ENCODE measurements at regions not wholly inside any gene's neighbourhood (a gene's known extent, or its start where the extent isn't known, plus 50 kb on each side); places are given as distances from the start of the nearest gene placed in this dataset.

DNA sequence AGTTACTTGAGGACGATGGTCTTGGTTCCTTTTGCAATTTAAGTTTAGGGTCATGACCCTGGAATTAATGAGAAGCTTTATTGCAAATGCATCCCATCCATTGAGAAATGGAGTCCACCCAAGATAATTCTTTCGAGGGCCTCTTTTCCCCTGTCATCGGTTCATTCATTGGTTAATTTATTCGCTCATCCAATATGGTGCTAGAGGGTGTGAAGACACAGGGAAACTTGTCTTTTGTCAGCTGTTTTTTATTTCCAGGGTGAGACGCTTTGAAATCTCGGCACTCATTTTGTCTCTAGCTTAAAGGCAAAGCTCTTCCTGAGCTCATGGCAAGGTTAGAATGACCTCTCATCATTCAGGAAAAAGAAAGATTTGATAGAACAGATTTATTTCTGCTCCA is 464.2 kb upstream of the EEF2KMT start:
- TF ChIP-seq POLR2A (IDR thresholded peaks at IDR 0.05) (no peak), POLR2AphosphoS5 (IDR thresholded peaks at IDR 0.05) (no peak)
- TF ChIP-seq, protein P1, sequence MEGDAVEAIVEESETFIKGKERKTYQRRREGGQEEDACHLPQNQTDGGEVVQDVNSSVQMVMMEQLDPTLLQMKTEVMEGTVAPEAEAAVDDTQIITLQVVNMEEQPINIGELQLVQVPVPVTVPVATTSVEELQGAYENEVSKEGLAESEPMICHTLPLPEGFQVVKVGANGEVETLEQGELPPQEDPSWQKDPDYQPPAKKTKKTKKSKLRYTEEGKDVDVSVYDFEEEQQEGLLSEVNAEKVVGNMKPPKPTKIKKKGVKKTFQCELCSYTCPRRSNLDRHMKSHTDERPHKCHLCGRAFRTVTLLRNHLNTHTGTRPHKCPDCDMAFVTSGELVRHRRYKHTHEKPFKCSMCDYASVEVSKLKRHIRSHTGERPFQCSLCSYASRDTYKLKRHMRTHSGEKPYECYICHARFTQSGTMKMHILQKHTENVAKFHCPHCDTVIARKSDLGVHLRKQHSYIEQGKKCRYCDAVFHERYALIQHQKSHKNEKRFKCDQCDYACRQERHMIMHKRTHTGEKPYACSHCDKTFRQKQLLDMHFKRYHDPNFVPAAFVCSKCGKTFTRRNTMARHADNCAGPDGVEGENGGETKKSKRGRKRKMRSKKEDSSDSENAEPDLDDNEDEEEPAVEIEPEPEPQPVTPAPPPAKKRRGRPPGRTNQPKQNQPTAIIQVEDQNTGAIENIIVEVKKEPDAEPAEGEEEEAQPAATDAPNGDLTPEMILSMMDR (IDR thresholded peaks at IDR 0.05 in 8 of 11, conservative IDR thresholded peaks at IDR 0.05 in 3 of 11) = no peak
